HG03469 (cell line): ENCODE measurements at regions not wholly inside any gene's neighbourhood (a gene's known extent, or its start where the extent isn't known, plus 50 kb on each side); places are given as distances from the start of the nearest gene placed in this dataset.

Source experiments
- ATAC-seq: cut with Tn5 transposase; IDR thresholded peaks from one replicate; pipeline ENCODE4 v1.9.1; 2021; ENCODE audit warnings: mild to moderate bottlenecking, moderate library complexity, moderate number of reproducible peaks; ENCODE audit not compliant: unreplicated experiment

GRCh38 chr1:103171041-103171590, 62.8 kb upstream of the COL11A1 start:
- no peak for ATAC-seq

- no peak for ATAC-seq
These were observed 62.3 kb upstream of the COL11A1 start for GRCh38 chr1:103170609-103171008.

- ATAC-seq = no peak
These were observed 54.0 kb upstream of the COL11A1 start for GRCh38 chr1:103162360-103162759.

- ATAC-seq = no peak
These were observed 52.0 kb upstream of the COL11A1 start for GRCh38 chr1:103160281-103160680.
